Activated T-cell treated with anti-CD3 and anti-CD28 coated beads, Interleukin-2, amount 50 U/mL, for 24 hours (primary cell): ENCODE measurements at regions not wholly inside any gene's neighbourhood (a gene's known extent, or its start where the extent isn't known, plus 50 kb on each side); places are given as distances from the start of the nearest gene placed in this dataset.

ENCODE experiments used
- DNase-seq: peaks from one replicate; pipeline ENCODE4 v3.0.0-alpha.2; 2020
- H3K27ac Mint-ChIP-seq: 2 replicates; pipeline ENCODE4 v1.8.0; 2020; ENCODE audit warnings: mild to moderate bottlenecking, mixed read lengths
- H3K27me3 Mint-ChIP-seq: 2 replicates; pipeline ENCODE4 v1.8.0; 2020; ENCODE audit warnings: mixed read lengths
- H3K36me3 Mint-ChIP-seq: 2 replicates; pipeline ENCODE4 v1.8.0; 2020; ENCODE audit warnings: low read depth, mixed read lengths
- H3K4me1 Mint-ChIP-seq: 2 replicates; pipeline ENCODE4 v1.8.0; 2020; ENCODE audit warnings: low read depth, mixed read lengths
- H3K4me3 Mint-ChIP-seq: 2 replicates; pipeline ENCODE4 v1.8.0; 2020; ENCODE audit warnings: mild to moderate bottlenecking, moderate library complexity, mixed read lengths
- H3K9me3 Mint-ChIP-seq: 2 replicates; pipeline ENCODE4 v1.8.0; 2020; ENCODE audit warnings: mixed read lengths

DNA sequence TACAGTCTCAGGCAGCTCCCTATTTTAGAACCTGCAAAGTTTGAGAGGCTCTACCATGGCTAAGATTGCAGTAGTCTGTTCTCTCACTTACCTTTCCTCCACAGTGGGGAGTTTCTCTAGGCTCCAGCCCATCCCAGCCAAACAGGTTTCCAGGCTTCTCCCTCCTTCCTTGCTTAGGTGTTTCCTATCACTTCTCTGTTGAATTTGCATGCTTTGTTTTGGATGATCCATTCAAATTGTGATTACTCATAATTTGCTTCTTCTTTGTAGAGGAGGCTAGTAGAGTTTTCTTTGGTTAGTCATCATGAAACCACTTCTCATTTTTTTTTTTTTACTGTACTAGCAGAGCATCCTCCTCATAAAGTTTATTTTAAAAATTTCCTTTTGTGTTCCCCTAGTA is 1242.2 kb upstream of the MIR17HG start:
- DNase-seq, result no peak
- H3K4me1 Mint-ChIP-seq, result no peaks in the 10 kb centered on the region
- peaks cover 28% of the 10 kb centered on the region for H3K9me3 Mint-ChIP-seq
- no peaks in the 10 kb centered on the region for H3K36me3 Mint-ChIP-seq
- H3K27me3 Mint-ChIP-seq, result no peaks in the 10 kb centered on the region
- no peak overlapping the region for H3K27ac Mint-ChIP-seq
- H3K4me3 Mint-ChIP-seq, result no peak overlapping the region

DNA sequence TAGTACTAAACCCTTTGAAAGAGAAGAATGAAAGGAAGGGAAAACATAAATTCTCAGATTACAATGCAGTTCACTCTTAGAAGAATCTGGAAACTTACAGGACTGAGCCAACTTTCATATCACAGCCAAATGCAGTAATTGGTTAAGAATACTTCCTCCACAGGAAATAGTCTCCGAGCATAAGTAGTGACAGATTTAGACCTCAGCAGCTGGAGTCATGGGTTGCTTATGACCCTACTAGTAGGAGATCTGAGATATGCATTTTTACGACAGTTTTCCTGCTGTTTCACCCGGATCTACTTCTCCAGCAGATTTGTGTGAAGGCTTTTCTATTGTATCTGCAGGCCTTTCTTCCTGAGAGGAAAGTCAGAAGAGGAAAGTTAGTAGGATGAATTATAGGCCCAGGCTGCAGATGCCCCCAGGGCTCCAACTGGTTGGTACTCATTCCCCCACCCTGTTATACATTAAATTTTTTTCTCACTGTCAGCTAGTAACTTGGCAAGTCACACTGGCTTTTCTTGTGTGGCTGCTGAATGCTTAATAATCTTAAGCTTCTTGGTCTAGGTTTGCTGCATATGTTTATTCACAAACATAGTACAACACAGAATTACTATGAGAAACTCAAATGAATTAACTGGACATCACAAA is 1241.5 kb upstream of the MIR17HG start:
- Mint-ChIP-seq H3K36me3 (no peaks in the 10 kb centered on the region), H3K27ac (no peak overlapping the region), H3K4me1 (no peaks in the 10 kb centered on the region), H3K9me3 (peaks cover 26% of the 10 kb centered on the region), H3K27me3 (no peaks in the 10 kb centered on the region), H3K4me3 (no peak overlapping the region)
- DNase-seq, result no peak

DNA sequence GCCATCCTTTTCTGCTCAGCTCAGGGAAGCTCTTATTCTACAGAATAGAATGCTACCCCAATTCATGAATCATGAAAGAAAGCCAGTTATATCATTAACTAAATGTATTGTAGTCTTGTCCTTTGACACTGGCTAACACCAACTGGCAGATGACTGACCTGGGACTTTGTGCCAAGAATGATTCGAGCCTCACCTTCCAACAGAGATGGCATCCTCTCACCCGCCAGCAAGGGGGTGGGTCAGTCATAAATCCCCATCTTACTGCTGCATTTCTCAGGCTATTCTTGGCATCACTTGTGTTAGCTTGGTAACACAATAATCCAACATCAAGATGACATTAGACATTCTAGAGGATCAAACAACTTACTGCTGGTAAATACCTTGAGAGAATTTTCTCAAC is 1239.8 kb upstream of the MIR17HG start:
- Mint-ChIP-seq H3K27me3 (no peaks in the 10 kb centered on the region), H3K4me3 (no peak overlapping the region), H3K27ac (no peak overlapping the region), H3K9me3 (peaks cover 25% of the 10 kb centered on the region), H3K4me1 (no peaks in the 10 kb centered on the region), H3K36me3 (no peaks in the 10 kb centered on the region)
- DNase-seq, result no peak

DNA sequence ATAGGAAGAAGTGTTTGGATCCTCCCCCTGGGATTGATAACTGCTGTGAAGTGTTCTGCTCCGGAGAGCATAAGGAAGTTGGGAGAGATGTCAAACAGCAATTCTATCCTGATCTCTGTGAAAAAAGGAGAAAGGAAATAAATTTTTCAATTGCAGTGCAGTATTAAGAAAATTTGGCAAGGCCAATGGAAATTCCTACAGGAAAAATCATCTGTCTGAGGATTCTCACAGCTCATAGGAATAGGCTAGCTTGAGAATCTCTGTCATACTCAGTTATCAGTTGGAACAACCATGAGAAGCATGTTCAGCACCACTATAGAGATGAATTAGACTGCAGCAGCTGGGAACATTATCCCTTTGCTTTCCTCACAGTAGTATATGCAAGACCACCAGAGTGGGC is 1238.9 kb upstream of the MIR17HG start:
- Mint-ChIP-seq H3K36me3 (no peaks in the 10 kb centered on the region), H3K4me1 (no peaks in the 10 kb centered on the region), H3K27me3 (no peaks in the 10 kb centered on the region), H3K9me3 (peaks cover 27% of the 10 kb centered on the region), H3K27ac (no peak overlapping the region), H3K4me3 (no peak overlapping the region)
- no peak for DNase-seq

DNA sequence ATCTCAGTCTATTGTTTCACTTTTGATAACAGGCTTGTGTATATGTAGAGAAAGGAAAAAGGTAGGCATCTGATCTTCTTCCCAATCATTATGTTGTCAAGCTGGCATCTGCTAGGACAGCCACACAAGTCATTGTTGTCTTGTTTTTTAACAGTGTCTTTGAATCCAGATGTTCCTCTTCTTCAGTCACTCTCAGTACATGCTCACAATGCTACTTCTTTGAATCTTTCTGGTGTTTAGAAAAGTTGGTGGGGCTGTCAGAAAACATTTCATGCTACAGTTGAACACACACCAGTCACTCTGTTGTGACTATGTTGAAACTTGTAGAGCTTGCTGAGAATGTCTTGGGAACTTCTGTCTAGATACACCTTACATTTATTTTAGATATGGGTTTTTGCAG is 1231.4 kb upstream of the MIR17HG start:
- H3K27me3 Mint-ChIP-seq, result no peaks in the 10 kb centered on the region
- H3K27ac Mint-ChIP-seq, result no peak overlapping the region
- peaks cover 19% of the 10 kb centered on the region for H3K9me3 Mint-ChIP-seq
- no peaks in the 10 kb centered on the region for H3K4me1 Mint-ChIP-seq
- H3K36me3 Mint-ChIP-seq, result no peaks in the 10 kb centered on the region
- DNase-seq, result no peak
- no peak overlapping the region for H3K4me3 Mint-ChIP-seq

DNA sequence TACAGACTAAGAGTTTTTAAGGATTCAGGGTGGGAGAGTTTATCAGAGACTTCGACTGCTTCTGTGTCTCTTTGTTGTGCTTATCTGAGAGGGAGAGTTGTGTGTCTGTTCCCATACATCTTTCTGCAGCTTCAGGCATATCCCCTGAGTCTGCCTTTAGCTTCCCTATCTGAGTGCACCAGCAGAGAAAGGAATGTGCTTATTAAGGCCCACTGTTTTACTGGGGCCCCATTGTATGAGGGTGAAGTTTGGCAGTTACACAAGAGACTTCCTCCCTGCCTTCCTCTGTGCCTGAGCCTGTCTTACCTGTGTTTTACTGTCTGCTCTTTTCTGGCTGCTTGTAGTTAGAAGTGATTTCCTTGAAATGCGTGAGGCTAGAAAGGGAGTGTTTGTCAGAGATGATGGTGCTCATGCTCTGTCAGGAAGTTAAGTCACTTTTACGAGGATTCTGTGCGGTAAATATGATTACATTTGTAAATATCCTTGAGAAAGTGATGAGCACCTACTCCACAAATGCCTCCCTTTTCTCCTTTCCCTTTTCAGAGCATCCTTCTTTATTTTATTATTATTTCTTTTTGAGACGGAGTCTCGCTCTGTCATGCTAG is 1228.9 kb upstream of the MIR17HG start:
- no peak overlapping the region for H3K4me3 Mint-ChIP-seq
- H3K4me1 Mint-ChIP-seq, result no peaks in the 10 kb centered on the region
- H3K27me3 Mint-ChIP-seq, result no peaks in the 10 kb centered on the region
- no peaks in the 10 kb centered on the region for H3K36me3 Mint-ChIP-seq
- no peak for DNase-seq
- H3K9me3 Mint-ChIP-seq, result peaks cover 16% of the 10 kb centered on the region
- H3K27ac Mint-ChIP-seq, result no peak overlapping the region

DNA sequence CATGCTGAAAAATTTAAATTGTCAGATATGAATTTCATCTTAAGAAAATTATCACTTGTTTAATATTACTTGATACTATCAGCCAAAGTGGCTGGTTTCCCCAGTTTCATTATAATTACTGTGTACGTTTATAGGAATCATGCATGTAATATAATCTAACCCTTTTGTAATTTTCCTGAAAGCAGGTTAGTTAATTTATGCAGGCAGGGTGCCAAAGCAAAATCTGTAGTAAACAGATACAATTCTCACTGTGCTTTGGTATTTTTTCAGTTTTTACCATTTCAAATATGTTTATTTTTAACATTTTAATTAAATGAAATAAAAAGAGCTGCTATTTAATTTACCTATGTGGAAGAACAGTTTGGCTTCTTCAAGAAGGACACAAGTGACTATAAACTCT is 1227.5 kb upstream of the MIR17HG start:
- Mint-ChIP-seq H3K4me3 (no peak overlapping the region), H3K27ac (no peak overlapping the region), H3K4me1 (no peaks in the 10 kb centered on the region), H3K36me3 (no peaks in the 10 kb centered on the region), H3K27me3 (no peaks in the 10 kb centered on the region), H3K9me3 (peaks cover 18% of the 10 kb centered on the region)
- DNase-seq, result no peak

DNA sequence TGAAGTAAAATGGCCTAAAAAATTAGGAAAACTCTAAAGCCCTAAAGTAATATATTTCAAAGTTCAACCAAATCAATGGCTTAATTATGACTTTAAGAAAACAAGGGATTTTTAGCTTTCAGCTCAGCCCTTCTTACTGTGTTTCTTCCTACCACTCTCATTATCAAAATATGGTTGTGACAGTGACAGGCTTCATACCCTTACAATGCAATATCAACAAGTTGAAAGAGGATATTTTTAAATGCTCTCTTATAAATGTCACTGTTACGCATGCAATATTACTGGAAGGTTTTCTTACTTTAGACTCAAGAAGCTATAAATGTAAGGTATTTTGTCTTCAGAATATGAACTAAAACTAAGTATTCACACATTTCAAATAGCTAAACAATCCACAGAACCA is 1225.7 kb upstream of the MIR17HG start:
- Mint-ChIP-seq H3K27me3 (no peaks in the 10 kb centered on the region), H3K4me1 (no peaks in the 10 kb centered on the region), H3K4me3 (no peak overlapping the region), H3K27ac (no peak overlapping the region), H3K9me3 (peaks cover 8% of the 10 kb centered on the region), H3K36me3 (no peaks in the 10 kb centered on the region)
- no peak for DNase-seq

DNA sequence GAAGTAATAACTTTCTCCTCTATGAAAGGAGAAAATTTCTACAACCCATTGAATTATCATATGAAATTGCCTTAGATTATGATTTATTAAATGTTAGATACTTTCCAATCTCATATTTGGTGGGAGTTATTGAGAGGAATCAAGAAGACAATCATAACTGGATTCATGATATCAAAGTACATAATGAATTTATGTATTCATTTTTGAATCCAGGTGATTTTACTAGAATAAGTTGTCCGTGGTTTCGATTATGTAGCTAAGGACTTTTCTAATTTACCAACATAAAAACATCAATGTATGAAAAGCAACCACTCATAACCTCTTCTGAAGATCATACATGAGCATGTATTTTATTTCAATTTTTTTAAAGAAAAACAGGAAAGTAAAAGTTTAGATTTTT is 1225.0 kb upstream of the MIR17HG start:
- Mint-ChIP-seq H3K4me3 (no peak overlapping the region), H3K9me3 (peaks cover 11% of the 10 kb centered on the region), H3K4me1 (no peaks in the 10 kb centered on the region), H3K27me3 (no peaks in the 10 kb centered on the region), H3K27ac (no peak overlapping the region), H3K36me3 (no peaks in the 10 kb centered on the region)
- DNase-seq, result no peak

DNA sequence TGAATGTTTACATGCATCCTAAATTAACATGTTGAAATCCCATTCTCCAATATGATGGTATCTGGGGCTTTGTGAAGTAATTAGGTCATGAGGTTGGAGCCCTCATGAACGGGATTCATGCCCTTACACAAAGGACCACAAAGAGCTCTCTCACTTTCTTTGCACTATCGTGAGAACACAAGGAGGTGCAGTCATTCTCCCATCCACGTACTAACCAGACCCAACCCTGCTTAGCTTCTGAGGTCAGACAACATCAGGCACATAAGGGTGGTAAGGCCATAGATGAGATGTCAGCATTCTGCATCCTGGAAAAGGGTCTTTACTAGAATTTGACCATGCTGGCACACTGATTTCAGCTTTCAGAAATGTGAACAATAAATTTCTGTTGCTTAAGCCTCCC is 1211.9 kb upstream of the MIR17HG start:
- Mint-ChIP-seq H3K9me3 (peaks cover 12% of the 10 kb centered on the region), H3K4me3 (no peak overlapping the region), H3K27me3 (no peaks in the 10 kb centered on the region), H3K4me1 (no peaks in the 10 kb centered on the region), H3K27ac (no peak overlapping the region), H3K36me3 (no peaks in the 10 kb centered on the region)
- no peak for DNase-seq

DNA sequence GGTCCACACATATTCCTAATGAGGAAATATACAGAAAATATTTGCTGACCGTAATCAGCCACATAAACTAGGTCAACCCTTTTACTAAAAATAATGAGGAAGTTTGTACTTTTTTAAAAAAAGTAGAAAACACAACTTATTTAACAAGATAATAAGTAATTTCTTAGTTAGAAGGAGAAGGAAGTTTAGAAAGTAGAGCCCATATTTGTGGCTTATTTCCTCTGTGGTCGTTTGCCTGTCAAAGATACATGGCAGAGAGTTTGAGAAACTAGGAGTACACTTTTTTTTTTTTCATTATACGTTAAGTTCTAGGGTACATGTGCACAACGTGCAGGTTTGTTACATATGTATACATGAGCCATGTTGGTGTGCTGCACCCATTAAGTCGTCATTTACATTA is 1205.2 kb upstream of the MIR17HG start:
- Mint-ChIP-seq H3K9me3 (peaks cover 5% of the 10 kb centered on the region), H3K36me3 (no peaks in the 10 kb centered on the region), H3K27me3 (no peaks in the 10 kb centered on the region), H3K27ac (no peak overlapping the region), H3K4me1 (no peaks in the 10 kb centered on the region), H3K4me3 (no peak overlapping the region)
- no peak for DNase-seq

DNA sequence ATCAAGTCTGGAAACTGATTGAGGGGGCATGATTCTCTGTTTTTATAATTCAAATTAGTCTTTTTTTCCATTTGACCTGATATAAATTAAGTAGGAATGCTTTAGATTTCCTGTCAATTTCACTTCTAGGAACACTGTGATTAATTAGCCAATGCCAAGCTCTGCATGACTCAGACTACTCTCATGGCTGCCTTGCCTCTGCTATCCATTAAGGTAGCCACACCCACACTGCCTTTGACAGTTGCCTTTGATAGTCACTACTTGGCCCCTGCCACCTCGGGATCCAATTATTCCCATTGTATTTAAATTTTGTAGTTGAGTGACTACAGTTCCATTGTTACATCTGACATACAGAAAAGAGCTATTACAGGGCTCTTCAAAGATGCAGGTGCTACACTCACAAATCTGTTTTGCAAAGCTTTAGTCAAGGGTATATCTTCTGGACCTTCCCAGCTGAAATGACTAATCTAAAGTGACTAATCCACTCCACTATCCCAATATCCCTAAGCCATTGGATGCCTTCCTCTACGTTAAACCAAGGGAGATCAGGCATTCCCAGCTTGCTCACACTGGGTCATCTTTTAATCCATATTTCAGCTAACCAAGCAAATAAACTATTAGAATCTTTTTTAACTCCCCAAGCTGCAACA is 1193.1 kb upstream of the MIR17HG start:
- H3K27ac Mint-ChIP-seq, result no peak overlapping the region

DNA sequence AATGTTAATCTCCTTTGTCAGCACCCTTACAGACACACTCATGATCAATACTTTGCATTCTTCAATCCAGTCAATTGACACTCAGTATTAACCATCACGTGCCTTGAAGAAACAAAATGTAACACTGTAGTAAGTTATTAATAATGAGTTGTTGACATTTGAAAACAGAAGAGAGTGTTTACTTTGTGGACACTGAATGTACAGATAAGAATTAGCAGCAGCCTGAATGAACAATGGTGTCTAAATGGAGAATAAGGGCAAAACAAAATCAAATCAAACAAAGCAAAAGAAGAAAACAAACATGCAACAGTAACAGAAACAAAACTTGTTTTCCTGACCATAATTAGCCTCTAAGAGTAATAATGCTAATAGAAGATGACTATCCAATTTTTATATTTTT is 1191.1 kb upstream of the MIR17HG start:
- H3K27ac Mint-ChIP-seq, result no peak overlapping the region
- H3K4me3 Mint-ChIP-seq, result no peak overlapping the region
- H3K36me3 Mint-ChIP-seq, result no peaks in the 10 kb centered on the region
- H3K27me3 Mint-ChIP-seq, result no peaks in the 10 kb centered on the region
- H3K9me3 Mint-ChIP-seq, result peaks cover 10% of the 10 kb centered on the region
- DNase-seq, result no peak
- no peaks in the 10 kb centered on the region for H3K4me1 Mint-ChIP-seq

More for the DNA sequence above, 1193.1 kb upstream of the MIR17HG start:
- H3K4me3 Mint-ChIP-seq, result no peak overlapping the region
- H3K27me3 Mint-ChIP-seq, result no peaks in the 10 kb centered on the region
- H3K4me1 Mint-ChIP-seq, result no peaks in the 10 kb centered on the region
- H3K9me3 Mint-ChIP-seq, result peaks cover 13% of the 10 kb centered on the region
- no peak for DNase-seq
- no peaks in the 10 kb centered on the region for H3K36me3 Mint-ChIP-seq

DNA sequence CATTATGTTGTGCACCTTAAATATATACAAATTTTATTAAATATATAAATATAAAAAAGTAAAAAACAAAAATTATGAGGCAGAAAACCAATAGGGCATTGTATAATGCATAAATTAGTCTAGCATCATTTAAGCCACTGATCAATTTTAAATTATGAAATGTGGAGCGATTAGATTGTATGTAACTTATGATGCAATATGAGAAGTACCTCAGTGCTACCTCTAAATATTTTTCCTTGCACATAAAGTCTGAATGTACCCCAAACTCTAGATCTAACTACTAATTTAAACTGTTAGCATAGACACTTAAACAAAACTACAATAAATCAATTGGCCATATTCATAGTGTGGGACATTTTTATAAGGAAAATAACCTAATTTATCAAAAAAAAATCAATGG is 1178.5 kb upstream of the MIR17HG start:
- Mint-ChIP-seq H3K27ac (no peak overlapping the region), H3K4me1 (no peaks in the 10 kb centered on the region), H3K27me3 (no peaks in the 10 kb centered on the region), H3K9me3 (peaks cover 12% of the 10 kb centered on the region), H3K36me3 (no peaks in the 10 kb centered on the region), H3K4me3 (no peak overlapping the region)
- no peak for DNase-seq

DNA sequence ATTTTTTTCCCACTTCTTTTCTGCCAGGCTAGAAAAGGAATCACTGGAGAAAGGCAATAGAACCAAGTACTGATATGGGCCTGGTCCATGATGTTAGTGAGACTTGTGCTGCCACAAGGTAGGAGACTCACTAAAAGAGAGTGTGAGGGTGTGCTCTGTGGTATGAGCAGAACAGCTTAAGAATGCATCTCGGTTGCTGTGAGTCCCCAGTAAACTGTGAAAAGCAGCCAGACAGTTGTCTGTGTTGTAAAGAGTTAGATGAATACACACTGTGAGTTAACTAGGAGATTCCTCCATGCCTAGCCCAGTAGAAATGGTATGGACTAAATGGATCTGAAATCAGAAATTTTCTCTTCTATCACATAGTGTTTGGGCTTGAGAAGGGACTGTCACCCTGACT is 1177.3 kb upstream of the MIR17HG start:
- Mint-ChIP-seq H3K9me3 (peaks cover 12% of the 10 kb centered on the region), H3K27me3 (no peaks in the 10 kb centered on the region), H3K36me3 (no peaks in the 10 kb centered on the region), H3K27ac (no peak overlapping the region), H3K4me1 (no peaks in the 10 kb centered on the region), H3K4me3 (no peak overlapping the region)
- no peak for DNase-seq
